IMR-90 (cell line): ENCODE measurements at regions not wholly inside any gene's neighbourhood (a gene's known extent, or its start where the extent isn't known, plus 50 kb on each side); places are given as distances from the start of the nearest gene placed in this dataset.

Experiments used
- CEBPB ChIP-seq: IDR thresholded peaks from 2 replicates; pipeline ENCODE4 v1.6.1; 2012; ENCODE audit warnings: low read depth, low read length, improper control_type of control experiment
- CHD1 ChIP-seq: IDR thresholded peaks from 2 replicates; pipeline ENCODE4 v1.6.1; 2012; ENCODE audit warnings: low read depth, low read length, improper control_type of control experiment
- CTCF ChIP-seq: conservative IDR thresholded peaks from 2 replicates; pipeline ENCODE4 v1.5.1; 2012; ENCODE audit warnings: mild to moderate bottlenecking, low read depth, low read length, improper control_type of control experiment
- ELK1 ChIP-seq: fragments of 150-350 bp; IDR thresholded peaks from 2 replicates; pipeline ENCODE4 v1.6.1; 2016; ENCODE audit warnings: low read depth, mild to moderate bottlenecking, low read length, moderate library complexity, borderline replicate concordance
- NFE2L2 ChIP-seq: fragments of 150-350 bp; IDR thresholded peaks from 2 replicates; pipeline ENCODE4 v1.6.1; 2016; ENCODE audit warnings: low read depth, mild to moderate bottlenecking, low read length
- POLR2A ChIP-seq: IDR thresholded peaks from 2 replicates; pipeline ENCODE4 v1.6.1; 2012; ENCODE audit warnings: mild to moderate bottlenecking, low read depth, low read length
- RAD21 ChIP-seq: IDR thresholded peaks from 2 replicates; pipeline ENCODE4 v1.6.1; 2012; ENCODE audit warnings: low read length, improper control_type of control experiment
- RCOR1 ChIP-seq: IDR thresholded peaks from 2 replicates; pipeline ENCODE4 v1.6.1; 2012; ENCODE audit warnings: mild to moderate bottlenecking, low read length, improper control_type of control experiment; ENCODE audit not compliant: insufficient replicate concordance
- USF2 ChIP-seq: fragments of 150-350 bp; IDR thresholded peaks from 2 replicates; pipeline ENCODE4 v1.6.1; 2017; ENCODE audit warnings: mild to moderate bottlenecking, antibody characterized with exemption, low read length, low read depth

GRCh38 chr2:64374686-64375085 lies 79.3 kb upstream of the LGALSL start:
- TF ChIP-seq CTCF (no peak), RAD21 (no peak), NFE2L2 (no peak), CEBPB (no peak), RCOR1 (no peak), ELK1 (no peak), CHD1 (no peak), POLR2A (no peak), USF2 (no peak)
